ENCODE measurements at regions not wholly inside any gene's neighbourhood (a gene's known extent, or its start where the extent isn't known, plus 50 kb on each side); places are given as distances from the start of the nearest gene placed in this dataset.
"Not testable (repeated sequence)": the region's sequence is repeated elsewhere in the genome, so short reads cannot be mapped to it uniquely, and the experiment has no call there.

DNA sequence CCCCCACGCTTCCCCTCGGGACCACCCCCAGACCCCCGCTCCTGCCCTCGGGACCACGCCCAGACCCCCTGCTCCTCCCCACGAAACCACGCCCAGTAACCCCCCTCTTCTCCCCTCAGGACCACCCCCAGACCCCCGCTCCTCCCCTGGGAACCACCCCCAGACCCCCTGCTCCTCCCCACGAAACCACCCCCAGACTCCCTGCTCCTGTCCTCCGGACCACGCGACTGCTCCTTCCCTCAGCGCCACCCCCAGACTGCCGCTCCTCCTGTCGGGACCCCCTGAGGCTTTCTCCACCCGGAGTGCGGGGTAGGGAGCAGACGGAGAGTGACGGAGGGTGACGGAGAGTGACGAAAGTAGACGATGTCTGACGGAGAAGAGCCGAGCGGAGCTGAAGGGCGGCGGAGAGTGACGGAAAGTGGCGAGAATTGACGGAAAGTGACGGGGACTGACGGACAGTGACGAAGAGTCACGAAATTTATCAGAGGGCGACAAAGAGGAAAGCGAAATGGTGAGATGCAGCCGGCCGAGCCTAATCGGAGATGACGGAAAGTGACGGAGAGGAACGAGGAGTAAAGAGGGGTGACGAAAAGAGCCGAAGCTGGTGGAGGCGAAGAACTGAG is 267.2 kb upstream of the PLCXD1 start:
- TF ChIP-seq, protein P1, sequence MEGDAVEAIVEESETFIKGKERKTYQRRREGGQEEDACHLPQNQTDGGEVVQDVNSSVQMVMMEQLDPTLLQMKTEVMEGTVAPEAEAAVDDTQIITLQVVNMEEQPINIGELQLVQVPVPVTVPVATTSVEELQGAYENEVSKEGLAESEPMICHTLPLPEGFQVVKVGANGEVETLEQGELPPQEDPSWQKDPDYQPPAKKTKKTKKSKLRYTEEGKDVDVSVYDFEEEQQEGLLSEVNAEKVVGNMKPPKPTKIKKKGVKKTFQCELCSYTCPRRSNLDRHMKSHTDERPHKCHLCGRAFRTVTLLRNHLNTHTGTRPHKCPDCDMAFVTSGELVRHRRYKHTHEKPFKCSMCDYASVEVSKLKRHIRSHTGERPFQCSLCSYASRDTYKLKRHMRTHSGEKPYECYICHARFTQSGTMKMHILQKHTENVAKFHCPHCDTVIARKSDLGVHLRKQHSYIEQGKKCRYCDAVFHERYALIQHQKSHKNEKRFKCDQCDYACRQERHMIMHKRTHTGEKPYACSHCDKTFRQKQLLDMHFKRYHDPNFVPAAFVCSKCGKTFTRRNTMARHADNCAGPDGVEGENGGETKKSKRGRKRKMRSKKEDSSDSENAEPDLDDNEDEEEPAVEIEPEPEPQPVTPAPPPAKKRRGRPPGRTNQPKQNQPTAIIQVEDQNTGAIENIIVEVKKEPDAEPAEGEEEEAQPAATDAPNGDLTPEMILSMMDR (IDR thresholded peaks at IDR 0.05): not testable (repeated sequence)
- TF ChIP-seq POLR2A (IDR thresholded peaks at IDR 0.05): not testable (repeated sequence)
